ENCODE measurements at regions not wholly inside any gene's neighbourhood (a gene's known extent, or its start where the extent isn't known, plus 50 kb on each side); places are given as distances from the start of the nearest gene placed in this dataset.
"Not testable (repeated sequence)": the region's sequence is repeated elsewhere in the genome, so short reads cannot be mapped to it uniquely, and the experiment has no call there.

DNA sequence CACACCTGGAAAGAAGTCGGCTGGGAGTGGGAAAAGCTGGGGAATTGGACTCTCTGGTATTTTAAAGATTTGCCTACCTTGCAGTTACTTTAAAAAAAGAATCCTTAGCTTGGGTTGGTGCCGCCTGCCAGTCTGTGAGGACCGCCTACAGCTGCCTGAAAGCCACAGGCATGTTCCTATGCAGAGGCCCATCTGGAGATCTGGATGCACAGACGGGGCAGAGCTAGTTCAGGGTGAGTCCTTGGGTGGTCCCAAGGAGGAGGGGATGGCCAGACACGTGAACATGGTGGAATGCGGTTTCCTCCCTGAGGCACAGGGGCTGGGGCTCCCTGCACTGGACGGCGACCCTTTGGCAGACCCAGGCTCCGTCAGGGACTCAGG lies 113.2 kb upstream of the IQSEC1 start:
- WGBS, 2 experiments (ENCODE audit: insufficient coverage in 1 of 2, insufficient read length in 1 of 2): 78 to 84% methylated on average over 5 to 9 of the region's 9 CpGs

DNA sequence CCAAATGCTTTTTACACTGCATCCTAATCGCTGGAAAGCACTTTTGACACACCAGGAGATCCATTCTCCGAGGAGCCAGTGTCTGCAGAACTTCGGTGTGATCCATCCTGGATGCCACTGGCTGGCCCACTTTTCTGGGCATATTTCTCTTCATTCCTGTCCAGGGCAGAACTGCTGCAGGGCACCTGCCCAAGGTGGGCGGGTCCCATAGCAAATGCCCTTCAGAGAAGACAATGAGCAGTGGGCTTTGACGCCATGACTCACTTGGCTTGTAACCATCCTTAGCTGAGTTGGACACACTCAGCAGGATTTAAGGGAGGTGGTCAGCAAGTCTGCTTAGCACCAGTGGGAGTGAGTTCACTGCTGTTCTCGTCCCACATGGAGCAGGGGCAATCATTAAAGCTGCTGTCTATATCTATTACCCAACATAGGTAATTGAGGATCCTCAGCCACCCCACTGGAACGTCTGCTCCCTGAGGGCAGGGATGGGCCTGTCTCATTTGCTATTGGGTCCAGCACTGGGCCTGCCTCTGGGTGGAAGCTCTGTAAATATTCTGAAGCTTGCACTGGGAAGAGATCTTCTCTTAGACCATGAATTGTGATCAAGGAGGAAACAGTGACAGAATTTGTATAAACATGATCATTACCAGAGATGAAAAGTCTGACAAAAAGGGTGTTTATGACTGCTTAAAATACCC lies 112.7 kb upstream of the IQSEC1 start:
- H3K36me3 ChIP-seq (ENCODE audit: control insufficient read depth, insufficient read depth, low read length): no peaks in the 10 kb centered on the region
- TF ChIP-seq CTCF (conservative IDR thresholded peaks at IDR 0.05): no peak
- no peaks in the 10 kb centered on the region for H3K36me3 Mint-ChIP-seq (ENCODE audit: low read depth)

More for the DNA sequence above, 113.2 kb upstream of the IQSEC1 start:
- no peaks in the 10 kb centered on the region for H3K27me3 ChIP-seq (ENCODE audit: control insufficient read depth, insufficient read depth, low read length, poor library complexity, severe bottlenecking)
- no peaks in the 10 kb centered on the region for H3K36me3 ChIP-seq (ENCODE audit: control insufficient read depth, insufficient read depth, low read length)
- peaks cover 3% of the 10 kb centered on the region for H3K9me3 Mint-ChIP-seq
- H3K36me3 Mint-ChIP-seq (ENCODE audit: low read depth): no peaks in the 10 kb centered on the region
- H3K27ac ChIP-seq (ENCODE audit: low read depth, low read length): no peak overlapping the region
- H3K9me3 ChIP-seq (ENCODE audit: control insufficient read depth, low read length): no peaks in the 10 kb centered on the region
- TF ChIP-seq CTCF (conservative IDR thresholded peaks at IDR 0.05): no peak
- no peaks in the 10 kb centered on the region for H3K27me3 Mint-ChIP-seq (ENCODE audit: insufficient read depth)
- no peak overlapping the region for H3K4me3 ChIP-seq (ENCODE audit: low read length)
- no peak overlapping the region for H3K4me3 Mint-ChIP-seq
- H3K4me1 Mint-ChIP-seq: no peaks in the 10 kb centered on the region
- H3K9ac ChIP-seq (ENCODE audit: extremely low read depth, low read length, poor library complexity, severe bottlenecking): no peak overlapping the region
- no peak for DNase-seq
- no peaks in the 10 kb centered on the region for H3K4me1 ChIP-seq (ENCODE audit: control insufficient read depth, insufficient read depth, low read length)
- H3K27ac Mint-ChIP-seq: no peak overlapping the region

DNA sequence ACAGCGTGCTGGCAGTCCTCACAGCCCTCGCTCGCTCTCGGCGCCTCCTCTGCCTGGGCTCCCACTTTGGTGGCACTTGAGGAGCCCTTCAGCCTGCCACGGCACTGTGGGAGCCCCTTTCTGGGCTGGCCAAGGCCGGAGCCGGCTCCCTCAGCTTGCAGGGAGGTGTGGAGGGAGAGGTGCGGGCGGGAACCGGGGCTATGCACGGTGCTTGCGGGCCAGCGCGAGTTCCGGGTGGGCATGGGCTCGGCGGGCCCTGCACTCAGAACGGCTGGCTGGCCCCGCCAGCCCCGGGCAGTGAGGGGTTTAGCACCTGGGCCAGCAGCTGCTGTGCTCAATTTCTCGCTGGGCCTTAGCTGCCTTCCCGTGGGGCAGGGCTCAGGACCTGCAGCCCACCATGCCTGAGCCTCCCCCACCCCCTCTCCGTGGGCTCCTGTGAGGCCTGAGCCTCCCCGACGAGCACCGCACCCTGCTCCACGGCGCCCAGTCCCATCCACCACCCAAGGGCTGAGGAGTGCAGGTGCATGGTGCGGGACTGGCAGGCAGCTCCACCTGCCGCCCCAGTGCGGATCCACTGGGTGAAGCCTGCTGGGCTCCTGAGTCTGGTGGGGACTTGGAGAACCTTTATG lies 106.5 kb upstream of the IQSEC1 start:
- H3K9ac ChIP-seq (ENCODE audit: extremely low read depth, low read length, poor library complexity, severe bottlenecking); H3K36me3 ChIP-seq (ENCODE audit: control insufficient read depth, insufficient read depth, low read length); H3K36me3 Mint-ChIP-seq (ENCODE audit: low read depth); DNase-seq; H3K4me3 Mint-ChIP-seq; H3K27ac ChIP-seq (ENCODE audit: low read depth, low read length); H3K4me1 Mint-ChIP-seq; H3K27me3 ChIP-seq (ENCODE audit: control insufficient read depth, insufficient read depth, low read length, poor library complexity, severe bottlenecking); H3K4me3 ChIP-seq (ENCODE audit: low read length); H3K27me3 Mint-ChIP-seq (ENCODE audit: insufficient read depth); H3K4me1 ChIP-seq (ENCODE audit: control insufficient read depth, insufficient read depth, low read length); H3K27ac Mint-ChIP-seq: not testable (repeated sequence)
- WGBS, 2 experiments (ENCODE audit: insufficient coverage in 1 of 2, insufficient read length in 1 of 2): 83 to 97% methylated on average over 7 to 32 of the region's 32 CpGs
- peaks cover 12% of the 10 kb centered on the region for H3K9me3 ChIP-seq (ENCODE audit: control insufficient read depth, low read length)
- H3K9me3 Mint-ChIP-seq: peaks cover 27% of the 10 kb centered on the region

More for the DNA sequence above, 112.7 kb upstream of the IQSEC1 start:
- DNase-seq: no peak
- H3K9me3 ChIP-seq (ENCODE audit: control insufficient read depth, low read length): no peaks in the 10 kb centered on the region
- H3K27me3 ChIP-seq (ENCODE audit: control insufficient read depth, insufficient read depth, low read length, poor library complexity, severe bottlenecking): no peaks in the 10 kb centered on the region
- H3K4me3 Mint-ChIP-seq: no peak overlapping the region
- 92 to 93% methylated on average over 5 to 7 of the region's 7 CpGs for WGBS, 2 experiments (ENCODE audit: insufficient coverage in 1 of 2, insufficient read length in 1 of 2)
- no peaks in the 10 kb centered on the region for H3K4me1 Mint-ChIP-seq
- no peak overlapping the region for H3K27ac ChIP-seq (ENCODE audit: low read depth, low read length)
- peaks cover 3% of the 10 kb centered on the region for H3K9me3 Mint-ChIP-seq
- no peaks in the 10 kb centered on the region for H3K27me3 Mint-ChIP-seq (ENCODE audit: insufficient read depth)
- H3K4me1 ChIP-seq (ENCODE audit: control insufficient read depth, insufficient read depth, low read length): no peaks in the 10 kb centered on the region
- no peak overlapping the region for H3K27ac Mint-ChIP-seq
- no peak overlapping the region for H3K9ac ChIP-seq (ENCODE audit: extremely low read depth, low read length, poor library complexity, severe bottlenecking)
- no peak overlapping the region for H3K4me3 ChIP-seq (ENCODE audit: low read length)

All from endodermal cell (in vitro differentiated cells).